Gastroesophageal sphincter (tissue), 3 donors: ENCODE measurements at regions not wholly inside any gene's neighbourhood (a gene's known extent, or its start where the extent isn't known, plus 50 kb on each side); places are given as distances from the start of the nearest gene placed in this dataset.

Experiments used
- CTCF ChIP-seq, 4 experiments: fragments of 200-600 bp in 2 of 4; fragments of 450-650 bp in 2 of 4; sonication (generic) in 1 of 4; IDR thresholded peaks; one replicate each; pipeline ENCODE4 v1.5.1; 2017 to 2019; ENCODE audit warnings: antibody characterized with exemption in 4 of 4, mild to moderate bottlenecking in 2 of 4, moderate library complexity in 2 of 4
- EP300 ChIP-seq: sonication (generic); formaldehyde crosslinking; IDR thresholded peaks from one replicate; pipeline ENCODE4 v1.6.1; 2017; ENCODE audit warnings: antibody characterized with exemption, mild to moderate bottlenecking
- POLR2A ChIP-seq, 2 donors: fragments of 450-650 bp; IDR thresholded peaks; one replicate each; pipeline ENCODE4 v1.6.1; 2017; ENCODE audit warnings: antibody characterized with exemption in 2 of 2, mild to moderate bottlenecking in 2 of 2, moderate library complexity in 1 of 2

GRCh38 chr10:117911684-117912083, 135.1 kb downstream of the RAB11FIP2 start:
- TF ChIP-seq POLR2A (IDR thresholded peaks at IDR 0.05) = no peak
- TF ChIP-seq CTCF (IDR thresholded peaks at IDR 0.05) = no peak
- no peak for TF ChIP-seq EP300
